ENCODE measurements at regions not wholly inside any gene's neighbourhood (a gene's known extent, or its start where the extent isn't known, plus 50 kb on each side); places are given as distances from the start of the nearest gene placed in this dataset.
"Not testable (repeated sequence)": the region's sequence is repeated elsewhere in the genome, so short reads cannot be mapped to it uniquely, and the experiment has no call there.

DNA sequence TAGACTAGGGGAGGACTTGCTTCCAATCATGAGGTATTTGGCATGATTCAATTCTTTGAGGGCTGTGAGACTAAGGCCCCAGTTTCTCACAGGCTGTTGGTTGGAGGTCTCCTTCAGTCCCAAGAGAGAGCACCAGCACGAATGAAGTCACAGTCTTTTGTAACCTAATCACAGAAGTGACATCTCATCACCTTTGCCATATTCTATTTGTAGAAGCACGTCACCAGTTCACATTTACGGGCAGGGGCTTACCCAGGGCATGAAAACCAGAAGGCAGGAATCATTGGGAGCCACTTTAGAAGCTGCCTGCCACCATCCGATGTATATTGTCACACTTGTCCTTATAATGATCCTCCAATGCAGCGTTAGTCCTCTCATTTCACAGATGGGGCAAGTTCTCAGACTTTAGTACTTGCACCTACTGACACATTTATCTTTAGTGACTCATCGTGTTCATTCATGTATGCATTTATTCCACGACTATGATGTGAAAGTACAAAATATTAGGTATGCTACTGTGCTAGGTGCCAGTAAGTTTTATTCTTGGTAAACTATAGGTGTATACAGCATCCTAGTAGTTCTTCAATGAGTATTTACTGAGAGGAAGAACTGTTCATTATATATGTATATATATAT is 163.8 kb upstream of the PGRMC2 start:
- Histone ChIP-seq H3K9me3 (ENCODE audit: control insufficient read depth, low read length) (no peaks in the 10 kb centered on the region), H3K27ac (ENCODE audit: low read depth, low read length, severe bottlenecking) (no peak overlapping the region), H3K4me1 (ENCODE audit: control insufficient read depth, insufficient read depth, low read length, poor library complexity, severe bottlenecking) (peaks cover 18% of the 10 kb centered on the region), H3K36me3 (ENCODE audit: control insufficient read depth, insufficient read depth, low read length) (no peaks in the 10 kb centered on the region), H3K4me3 (ENCODE audit: extremely low read depth, insufficient read depth, low read length, poor library complexity, severe bottlenecking) (no peak overlapping the region)
- WGBS, 2 experiments (ENCODE audit: insufficient coverage in 2 of 2): 95 to 98% methylated on average over 5 to 7 of the region's 7 CpGs

DNA sequence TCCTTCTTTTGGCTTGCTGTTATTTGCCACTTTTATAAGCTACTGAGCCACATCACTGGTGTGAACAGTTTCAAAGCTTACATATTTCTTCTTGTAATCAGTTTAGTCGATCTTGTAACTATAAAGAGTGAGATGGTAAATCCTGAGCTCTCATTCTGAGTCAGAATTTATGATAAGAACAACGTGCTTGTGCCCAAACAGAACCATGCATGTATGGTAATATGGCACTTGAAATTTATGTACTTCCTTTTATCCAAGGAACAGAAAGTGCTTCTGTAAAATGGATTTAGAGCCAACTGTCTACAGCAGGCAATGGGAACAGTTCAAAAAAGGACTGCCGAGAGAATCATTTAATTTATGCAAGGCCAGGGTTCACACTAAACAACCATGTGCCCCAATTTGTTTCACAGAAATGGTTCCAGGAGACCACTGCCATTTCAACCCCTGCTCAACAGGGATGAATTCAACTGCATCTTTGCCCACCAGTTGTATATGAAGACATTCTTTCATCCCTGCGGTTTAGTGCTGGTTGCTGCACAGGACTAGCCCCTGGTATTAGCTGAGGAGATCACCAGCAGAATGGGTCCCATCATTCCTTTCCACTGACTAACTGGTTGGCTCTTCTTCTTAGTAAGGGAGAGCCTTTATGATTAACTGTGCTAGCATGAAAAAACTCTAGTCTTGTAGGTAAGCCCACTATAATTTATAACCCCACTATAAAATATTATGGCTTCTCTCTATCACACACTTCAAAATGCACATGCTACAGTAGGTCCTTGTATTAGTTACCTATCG is 162.9 kb upstream of the PGRMC2 start:
- no peak overlapping the region for H3K4me3 ChIP-seq (ENCODE audit: extremely low read depth, insufficient read depth, low read length, poor library complexity, severe bottlenecking)
- 90 to 91% methylated on average over 3 to 4 of the region's 5 CpGs for WGBS, 2 experiments (ENCODE audit: insufficient coverage in 2 of 2)
- H3K9me3 ChIP-seq (ENCODE audit: control insufficient read depth, low read length): no peaks in the 10 kb centered on the region
- H3K27ac ChIP-seq (ENCODE audit: low read depth, low read length, severe bottlenecking): no peak overlapping the region
- H3K36me3 ChIP-seq (ENCODE audit: control insufficient read depth, insufficient read depth, low read length): no peaks in the 10 kb centered on the region
- H3K4me1 ChIP-seq (ENCODE audit: control insufficient read depth, insufficient read depth, low read length, poor library complexity, severe bottlenecking): peaks cover 16% of the 10 kb centered on the region

DNA sequence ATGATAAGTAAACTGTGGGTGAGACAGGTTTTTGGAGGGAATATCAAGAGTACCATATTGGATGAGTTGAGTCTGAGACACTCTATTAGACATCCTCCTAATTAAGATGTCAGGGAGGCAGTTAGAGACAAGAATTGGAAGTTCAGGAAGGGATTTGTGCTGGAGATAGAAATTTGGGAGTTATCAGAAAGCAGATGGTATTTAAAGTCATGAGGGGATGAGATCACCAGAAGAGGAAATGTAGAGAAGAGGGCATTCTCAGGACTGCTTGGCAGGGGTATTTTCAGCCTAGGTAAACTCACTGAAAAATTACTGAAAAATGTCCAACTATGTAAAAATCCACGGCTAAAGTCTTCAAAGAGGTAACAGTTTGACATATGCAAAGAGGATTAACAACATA is 161.6 kb upstream of the PGRMC2 start:
- Histone ChIP-seq H3K9me3 (ENCODE audit: control insufficient read depth, low read length) (peaks cover 6% of the 10 kb centered on the region), H3K36me3 (ENCODE audit: control insufficient read depth, insufficient read depth, low read length) (no peaks in the 10 kb centered on the region), H3K4me1 (ENCODE audit: control insufficient read depth, insufficient read depth, low read length, poor library complexity, severe bottlenecking) (peaks cover 6% of the 10 kb centered on the region), H3K27ac (ENCODE audit: low read depth, low read length, severe bottlenecking) (no peak overlapping the region), H3K4me3 (ENCODE audit: extremely low read depth, insufficient read depth, low read length, poor library complexity, severe bottlenecking) (no peak overlapping the region)
- no CpG with 5 or more reads among the region's 1 CpG for WGBS, 2 experiments (ENCODE audit: insufficient coverage in 2 of 2)

DNA sequence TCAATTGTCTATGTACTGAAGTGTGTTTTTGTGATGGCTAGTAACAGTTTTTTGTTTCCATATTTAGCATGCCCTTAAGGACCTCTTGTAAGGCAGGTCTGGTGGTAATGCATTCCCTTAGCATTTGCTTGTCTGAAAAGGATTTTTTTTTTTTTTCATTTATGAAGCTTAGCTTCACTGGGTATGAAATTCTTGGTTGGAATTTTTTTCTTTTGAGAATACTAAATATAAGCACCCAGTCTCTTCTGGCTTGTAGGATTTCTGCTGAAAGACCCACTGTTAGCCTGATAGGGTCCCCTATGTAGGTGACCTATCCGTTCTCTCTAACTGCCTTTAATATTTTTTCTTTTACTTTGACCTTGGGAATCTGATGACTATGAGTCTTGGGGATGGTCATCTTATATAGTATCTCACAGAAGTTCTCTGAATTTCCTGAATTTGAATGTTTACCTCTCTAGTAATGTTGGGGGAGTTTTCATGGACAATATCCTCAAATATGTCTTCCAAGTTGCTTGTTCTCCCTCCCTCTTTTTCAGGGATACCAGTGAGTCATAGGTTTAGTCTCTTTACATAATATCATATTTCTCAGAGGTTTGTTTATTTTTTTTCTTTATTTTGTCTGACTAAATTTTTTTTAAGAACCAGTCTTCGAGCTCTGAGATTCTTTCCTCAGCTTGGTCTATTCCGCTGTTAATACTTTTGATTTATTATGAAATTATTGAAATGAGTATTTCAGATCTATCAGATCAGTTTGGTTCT is 157.1 kb upstream of the PGRMC2 start:
- no peak overlapping the region for H3K4me3 ChIP-seq (ENCODE audit: extremely low read depth, insufficient read depth, low read length, poor library complexity, severe bottlenecking)
- H3K4me1 ChIP-seq (ENCODE audit: control insufficient read depth, insufficient read depth, low read length, poor library complexity, severe bottlenecking): no peaks in the 10 kb centered on the region
- 100% methylated on average over 1 of the region's 3 CpGs; no CpG with 5 or more reads in 1 of the 2 experiments for WGBS, 2 experiments (ENCODE audit: insufficient coverage in 2 of 2)
- H3K27ac ChIP-seq (ENCODE audit: low read depth, low read length, severe bottlenecking): no peak overlapping the region
- H3K36me3 ChIP-seq (ENCODE audit: control insufficient read depth, insufficient read depth, low read length): no peaks in the 10 kb centered on the region
- H3K9me3 ChIP-seq (ENCODE audit: control insufficient read depth, low read length): peaks cover 23% of the 10 kb centered on the region

DNA sequence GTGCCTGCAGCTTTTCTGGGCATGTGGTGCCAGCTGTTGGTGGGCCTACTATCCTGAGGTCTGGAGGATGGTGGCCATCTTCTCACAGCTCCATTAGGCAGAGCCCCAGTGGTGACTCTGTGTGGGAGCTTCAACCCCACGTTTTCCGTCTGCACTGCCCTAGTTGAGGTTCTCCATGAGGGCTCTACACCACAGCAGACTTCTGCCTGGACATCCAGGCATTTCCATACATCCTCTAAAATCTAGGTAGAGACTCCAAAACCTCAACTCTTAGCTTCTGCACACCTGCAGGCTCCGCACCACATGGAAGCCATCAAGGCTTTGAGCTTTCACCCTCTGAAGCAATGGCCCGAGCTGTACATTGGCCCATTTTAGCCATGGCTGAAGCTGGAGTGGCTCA is 153.3 kb upstream of the PGRMC2 start:
- H3K27ac ChIP-seq (ENCODE audit: low read depth, low read length, severe bottlenecking): no peak overlapping the region
- no peak overlapping the region for H3K4me3 ChIP-seq (ENCODE audit: extremely low read depth, insufficient read depth, low read length, poor library complexity, severe bottlenecking)
- H3K36me3 ChIP-seq (ENCODE audit: control insufficient read depth, insufficient read depth, low read length): no peaks in the 10 kb centered on the region
- H3K9me3 ChIP-seq (ENCODE audit: control insufficient read depth, low read length): peaks cover 28% of the 10 kb centered on the region
- no peaks in the 10 kb centered on the region for H3K4me1 ChIP-seq (ENCODE audit: control insufficient read depth, insufficient read depth, low read length, poor library complexity, severe bottlenecking)
- 78 to 94% methylated on average over 4 of the region's 4 CpGs for WGBS, 2 experiments (ENCODE audit: insufficient coverage in 2 of 2)

DNA sequence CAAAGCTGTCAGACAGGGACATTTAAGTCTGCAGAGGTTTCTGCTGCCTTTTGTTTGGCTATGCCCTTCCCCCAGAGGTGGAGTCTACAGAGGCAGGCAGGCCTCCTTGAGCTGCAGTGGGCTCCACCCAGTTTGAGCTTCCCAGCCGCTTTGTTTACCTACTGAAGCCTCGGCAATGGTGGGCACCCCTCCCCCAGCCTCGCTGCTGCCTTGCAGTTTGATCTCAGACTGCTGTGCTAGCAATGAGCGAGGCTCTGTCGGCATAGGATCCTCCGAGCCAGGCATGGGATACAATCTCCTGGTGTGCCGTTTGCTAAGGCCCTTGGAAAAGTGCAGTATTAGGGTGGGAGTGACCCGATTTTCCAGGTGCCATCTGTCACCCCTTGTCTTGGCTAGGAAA is 149.4 kb upstream of the PGRMC2 start:
- H3K9me3 ChIP-seq (ENCODE audit: control insufficient read depth, low read length): peaks cover 22% of the 10 kb centered on the region
- H3K36me3 ChIP-seq (ENCODE audit: control insufficient read depth, insufficient read depth, low read length); H3K4me3 ChIP-seq (ENCODE audit: extremely low read depth, insufficient read depth, low read length, poor library complexity, severe bottlenecking); H3K4me1 ChIP-seq (ENCODE audit: control insufficient read depth, insufficient read depth, low read length, poor library complexity, severe bottlenecking); H3K27ac ChIP-seq (ENCODE audit: low read depth, low read length, severe bottlenecking): not testable (repeated sequence)
- 92 to 97% methylated on average over 6 to 8 of the region's 8 CpGs for WGBS, 2 experiments (ENCODE audit: insufficient coverage in 2 of 2)

DNA sequence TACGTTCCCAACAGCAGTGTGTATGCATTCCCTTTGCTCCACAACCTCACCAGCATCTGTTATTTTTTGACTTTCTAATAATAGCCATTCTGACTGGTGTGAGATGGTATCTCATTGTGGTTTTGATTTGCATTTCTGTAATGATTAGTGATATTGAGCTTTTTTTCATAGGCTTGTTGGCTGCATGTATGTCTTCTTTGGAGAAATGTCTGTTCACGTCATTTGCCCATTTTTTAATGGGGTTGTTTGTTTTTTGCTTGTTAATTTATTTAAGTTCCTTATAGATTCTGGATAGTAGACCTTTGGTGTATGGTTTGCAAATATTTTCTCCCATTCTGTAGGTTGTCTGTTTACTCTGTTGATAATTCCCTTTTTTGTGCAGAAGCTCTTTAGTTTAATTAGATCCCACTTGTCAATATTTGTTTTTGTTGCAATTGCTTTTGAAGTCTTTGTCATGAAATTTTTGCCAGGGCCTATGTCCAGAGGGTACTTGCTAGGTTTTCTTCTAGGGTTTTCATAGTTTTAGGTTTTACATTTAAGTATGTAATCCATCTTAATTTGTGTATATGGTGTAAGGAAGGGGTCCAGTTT is 141.5 kb upstream of the PGRMC2 start:
- not testable (repeated sequence) for H3K4me3 ChIP-seq (ENCODE audit: extremely low read depth, insufficient read depth, low read length, poor library complexity, severe bottlenecking); H3K9me3 ChIP-seq (ENCODE audit: control insufficient read depth, low read length); H3K27ac ChIP-seq (ENCODE audit: low read depth, low read length, severe bottlenecking); H3K36me3 ChIP-seq (ENCODE audit: control insufficient read depth, insufficient read depth, low read length); H3K4me1 ChIP-seq (ENCODE audit: control insufficient read depth, insufficient read depth, low read length, poor library complexity, severe bottlenecking)
- WGBS, 2 experiments (ENCODE audit: insufficient coverage in 2 of 2): 80 to 100% methylated on average over 1 of the region's 2 CpGs

DNA sequence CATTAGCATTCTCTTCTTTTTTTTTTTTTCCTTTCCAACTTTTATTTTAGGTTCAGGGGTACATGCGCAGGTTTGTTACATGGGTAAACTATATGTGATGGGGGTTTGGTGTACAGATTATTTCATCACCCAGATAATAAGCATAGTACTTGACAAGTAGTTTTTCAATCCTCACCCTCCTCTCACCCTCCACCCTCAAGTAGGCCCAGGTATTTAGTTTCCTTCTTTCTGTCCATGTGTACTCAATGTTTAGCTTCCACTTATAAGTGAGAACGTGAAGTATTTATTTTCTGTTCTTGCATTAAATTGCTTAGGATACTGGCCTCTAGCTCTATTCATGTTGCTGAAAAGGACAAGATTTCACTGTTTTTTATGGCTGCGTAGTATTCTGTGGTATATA is 140.8 kb upstream of the PGRMC2 start:
- no CpG with 5 or more reads among the region's 3 CpGs for WGBS, 2 experiments (ENCODE audit: insufficient coverage in 2 of 2)
- Histone ChIP-seq H3K4me1 (ENCODE audit: control insufficient read depth, insufficient read depth, low read length, poor library complexity, severe bottlenecking) (no peaks in the 10 kb centered on the region), H3K4me3 (ENCODE audit: extremely low read depth, insufficient read depth, low read length, poor library complexity, severe bottlenecking) (no peak overlapping the region), H3K36me3 (ENCODE audit: control insufficient read depth, insufficient read depth, low read length) (no peaks in the 10 kb centered on the region), H3K9me3 (ENCODE audit: control insufficient read depth, low read length) (peaks cover 8% of the 10 kb centered on the region), H3K27ac (ENCODE audit: low read depth, low read length, severe bottlenecking) (no peak overlapping the region)

DNA sequence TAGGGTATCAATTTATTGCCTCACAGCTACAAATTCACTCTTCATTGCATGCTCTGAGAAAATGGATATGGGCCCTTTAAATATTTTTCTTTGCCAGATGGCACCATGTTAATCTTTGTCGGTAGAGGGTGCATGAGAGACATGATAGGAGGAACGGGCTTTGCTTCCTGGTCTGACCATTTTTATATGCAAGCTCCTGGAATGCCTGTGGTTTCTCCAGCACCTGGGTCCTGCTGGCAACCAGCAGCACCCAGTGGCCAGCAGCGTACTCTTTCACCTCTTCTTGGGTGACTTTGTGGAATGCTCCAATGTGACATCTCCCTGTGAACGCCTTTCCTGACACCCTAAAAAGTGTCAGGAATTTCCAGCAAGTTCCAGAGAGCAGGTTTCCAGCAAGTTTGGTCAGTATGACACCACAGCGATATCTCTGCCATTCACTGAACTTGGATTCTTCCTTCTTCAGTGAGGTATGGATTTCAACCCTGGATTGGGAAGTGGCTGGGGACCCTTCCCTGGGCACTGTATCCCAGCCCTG is 140.3 kb upstream of the PGRMC2 start:
- Histone ChIP-seq H3K4me1 (ENCODE audit: control insufficient read depth, insufficient read depth, low read length, poor library complexity, severe bottlenecking) (no peaks in the 10 kb centered on the region), H3K27ac (ENCODE audit: low read depth, low read length, severe bottlenecking) (no peak overlapping the region), H3K36me3 (ENCODE audit: control insufficient read depth, insufficient read depth, low read length) (no peaks in the 10 kb centered on the region), H3K9me3 (ENCODE audit: control insufficient read depth, low read length) (peaks cover 8% of the 10 kb centered on the region), H3K4me3 (ENCODE audit: extremely low read depth, insufficient read depth, low read length, poor library complexity, severe bottlenecking) (no peak overlapping the region)
- 75 to 81% methylated on average over 4 to 5 of the region's 5 CpGs for WGBS, 2 experiments (ENCODE audit: insufficient coverage in 2 of 2)
